ENCODE measurements at regions not wholly inside any gene's neighbourhood (a gene's known extent, or its start where the extent isn't known, plus 50 kb on each side); places are given as distances from the start of the nearest gene placed in this dataset.

GRCh38 chr10:129136951-129137350 lies 330.1 kb upstream of the MGMT start:
- Mint-ChIP-seq H3K4me3 (no peak overlapping the region), H3K27ac (no peak overlapping the region), H3K36me3 (ENCODE audit: low read depth) (no peaks in the 10 kb centered on the region), H3K9me3 (no peaks in the 10 kb centered on the region), H3K27me3 (peaks cover 3% of the 10 kb centered on the region), H3K4me1 (peaks cover 8% of the 10 kb centered on the region)
- TF ChIP-seq, protein P1, sequence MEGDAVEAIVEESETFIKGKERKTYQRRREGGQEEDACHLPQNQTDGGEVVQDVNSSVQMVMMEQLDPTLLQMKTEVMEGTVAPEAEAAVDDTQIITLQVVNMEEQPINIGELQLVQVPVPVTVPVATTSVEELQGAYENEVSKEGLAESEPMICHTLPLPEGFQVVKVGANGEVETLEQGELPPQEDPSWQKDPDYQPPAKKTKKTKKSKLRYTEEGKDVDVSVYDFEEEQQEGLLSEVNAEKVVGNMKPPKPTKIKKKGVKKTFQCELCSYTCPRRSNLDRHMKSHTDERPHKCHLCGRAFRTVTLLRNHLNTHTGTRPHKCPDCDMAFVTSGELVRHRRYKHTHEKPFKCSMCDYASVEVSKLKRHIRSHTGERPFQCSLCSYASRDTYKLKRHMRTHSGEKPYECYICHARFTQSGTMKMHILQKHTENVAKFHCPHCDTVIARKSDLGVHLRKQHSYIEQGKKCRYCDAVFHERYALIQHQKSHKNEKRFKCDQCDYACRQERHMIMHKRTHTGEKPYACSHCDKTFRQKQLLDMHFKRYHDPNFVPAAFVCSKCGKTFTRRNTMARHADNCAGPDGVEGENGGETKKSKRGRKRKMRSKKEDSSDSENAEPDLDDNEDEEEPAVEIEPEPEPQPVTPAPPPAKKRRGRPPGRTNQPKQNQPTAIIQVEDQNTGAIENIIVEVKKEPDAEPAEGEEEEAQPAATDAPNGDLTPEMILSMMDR (IDR thresholded peaks at IDR 0.05): no peak
- ChIA-PET POLR2A (no interaction called here), CTCF (no interaction called here)
- intact Hi-C loops (cut with micrococcal nuclease): no loop called here
- ATAC-seq (ENCODE audit: low read depth) (no peak), DNase-seq (no peak)

GRCh38 chr10:129140921-129141885 lies 325.8 kb upstream of the MGMT start:
- TF ChIP-seq, protein P1 (IDR thresholded peaks at IDR 0.05): no peak
- no peak for DNase-seq
- Mint-ChIP-seq H3K9me3 (no peaks in the 10 kb centered on the region), H3K27ac (no peak overlapping the region), H3K27me3 (peaks cover 2% of the 10 kb centered on the region), H3K4me1 (peaks cover 8% of the 10 kb centered on the region), H3K36me3 (ENCODE audit: low read depth) (no peaks in the 10 kb centered on the region), H3K4me3 (no peak overlapping the region)
- POLR2A ChIA-PET: no interaction called here
- ATAC-seq (ENCODE audit: low read depth): no peak
- intact Hi-C loops (cut with micrococcal nuclease): no loop called here
- CTCF ChIA-PET: no interaction called here

GRCh38 chr10:129151281-129151680 lies 315.8 kb upstream of the MGMT start:
- no peaks in the 10 kb centered on the region for H3K4me1 Mint-ChIP-seq
- H3K27ac Mint-ChIP-seq: no peak overlapping the region
- DNase-seq (no peak), ATAC-seq (ENCODE audit: low read depth) (no peak)
- TF ChIP-seq, protein P1 (IDR thresholded peaks at IDR 0.05): no peak
- ChIA-PET POLR2A (no interaction called here), CTCF (no interaction called here)
- no peaks in the 10 kb centered on the region for H3K36me3 Mint-ChIP-seq (ENCODE audit: low read depth)
- intact Hi-C loops (cut with micrococcal nuclease): no loop called here
- H3K4me3 Mint-ChIP-seq: no peak overlapping the region
- H3K27me3 Mint-ChIP-seq: no peaks in the 10 kb centered on the region
- H3K9me3 Mint-ChIP-seq: peaks cover 8% of the 10 kb centered on the region

DNA sequence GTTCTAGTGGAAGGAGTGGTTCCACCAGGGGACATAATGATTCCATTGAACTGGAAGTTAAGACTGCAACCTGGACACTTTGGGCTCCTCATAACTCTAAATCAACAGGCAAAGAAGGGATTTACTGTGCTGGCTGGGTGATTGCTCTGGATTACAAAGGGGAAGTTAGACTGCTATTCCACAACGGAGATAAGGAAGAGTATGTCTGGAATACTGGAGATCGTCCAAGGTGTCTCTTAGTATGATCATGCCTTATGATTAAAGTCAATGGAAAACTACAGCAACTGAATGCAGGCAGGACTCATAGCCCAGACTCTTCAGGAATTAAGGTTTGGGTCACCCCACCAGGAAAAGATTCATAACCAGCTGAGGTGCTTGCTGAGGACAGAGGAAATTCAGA lies 310.6 kb upstream of the MGMT start:
- ATAC-seq (ENCODE audit: low read depth) (no peak), DNase-seq (no peak)
- no peaks in the 10 kb centered on the region for H3K27me3 Mint-ChIP-seq
- TF ChIP-seq, protein P1 (IDR thresholded peaks at IDR 0.05): no peak
- ChIA-PET POLR2A (no interaction called here), CTCF (no interaction called here)
- intact Hi-C loops (cut with micrococcal nuclease): no loop called here
- H3K36me3 Mint-ChIP-seq (ENCODE audit: low read depth): no peaks in the 10 kb centered on the region
- peaks cover 8% of the 10 kb centered on the region for H3K9me3 Mint-ChIP-seq
- no peak overlapping the region for H3K4me3 Mint-ChIP-seq
- H3K27ac Mint-ChIP-seq: no peak overlapping the region
- no peaks in the 10 kb centered on the region for H3K4me1 Mint-ChIP-seq

DNA sequence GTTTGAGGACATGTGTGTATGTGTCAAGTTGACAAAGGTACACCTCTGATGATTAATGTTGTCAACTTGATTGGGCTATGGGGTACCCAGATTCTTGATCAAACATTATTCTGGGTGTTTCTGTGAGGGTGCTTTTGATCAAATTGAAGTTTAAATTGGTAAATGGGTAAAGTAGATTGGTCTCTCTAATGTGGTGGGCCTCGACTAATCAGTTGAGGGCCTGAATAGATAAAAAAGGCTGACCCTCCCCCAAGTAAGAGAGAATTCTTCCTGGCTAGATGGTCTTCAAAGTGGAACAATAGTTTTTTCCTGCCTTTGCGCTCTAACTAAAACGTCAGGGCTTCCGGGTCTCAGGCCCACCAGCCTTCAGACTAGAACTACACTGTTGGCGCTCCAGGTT lies 309.9 kb upstream of the MGMT start:
- peaks cover 8% of the 10 kb centered on the region for H3K9me3 Mint-ChIP-seq
- DNase-seq (no peak), ATAC-seq (ENCODE audit: low read depth) (no peak)
- POLR2A ChIA-PET: no interaction called here
- TF ChIP-seq, protein P1 (IDR thresholded peaks at IDR 0.05): no peak
- CTCF ChIA-PET: no interaction called here
- H3K4me3 Mint-ChIP-seq: no peak overlapping the region
- no peaks in the 10 kb centered on the region for H3K36me3 Mint-ChIP-seq (ENCODE audit: low read depth)
- intact Hi-C loops (cut with micrococcal nuclease): no loop called here
- no peaks in the 10 kb centered on the region for H3K27me3 Mint-ChIP-seq
- H3K4me1 Mint-ChIP-seq: no peaks in the 10 kb centered on the region
- H3K27ac Mint-ChIP-seq: no peak overlapping the region
